ENCODE measurements at regions not wholly inside any gene's neighbourhood (a gene's known extent, or its start where the extent isn't known, plus 50 kb on each side); places are given as distances from the start of the nearest gene placed in this dataset.
"Not testable (repeated sequence)": the region's sequence is repeated elsewhere in the genome, so short reads cannot be mapped to it uniquely, and the experiment has no call there.

GRCh38 chr15:69666921-69667811 lies 214.5 kb downstream of the RPLP1 start:
- Mint-ChIP-seq H3K4me1 (peaks cover 56% of the 10 kb centered on the region), H3K4me3 (no peak overlapping the region), H3K27ac (no peak overlapping the region), H3K9me3 (no peaks in the 10 kb centered on the region), H3K27me3 (no peaks in the 10 kb centered on the region)
- no peak for ATAC-seq
- no peak for DNase-seq

- H3K27ac Mint-ChIP-seq = peak overlapping the region in 1 of 2 donors; percentile 86
- no peaks in the 10 kb centered on the region for H3K9me3 Mint-ChIP-seq
- DNase-seq = no peak
- peak overlapping the region in 1 of 2 donors; percentile 8 for H3K4me3 Mint-ChIP-seq
- peak; percentile 33 for ATAC-seq
- no peaks in the 10 kb centered on the region for H3K27me3 Mint-ChIP-seq
- peaks cover 56% of the 10 kb centered on the region for H3K4me1 Mint-ChIP-seq
Measured at GRCh38 chr15:69668039-69668705, 215.6 kb downstream of the RPLP1 start.

GRCh38 chr15:69668963-69669362 lies 216.3 kb downstream of the RPLP1 start:
- Mint-ChIP-seq H3K4me1 (peaks cover 56% of the 10 kb centered on the region), H3K9me3 (no peaks in the 10 kb centered on the region), H3K4me3 (peak overlapping the region in 1 of 2 donors; percentile 70), H3K27me3 (peaks cover 1% of the 10 kb centered on the region), H3K27ac (peak overlapping the region; percentile 26 to 86)
- DNase-seq = peak; percentile 41 to 58
- ATAC-seq = peak; percentile 85

GRCh38 chr15:69669446-69669845 lies 216.8 kb downstream of the RPLP1 start:
- DNase-seq = no peak
- ATAC-seq = no peak
- H3K4me3 Mint-ChIP-seq = peak overlapping the region in 1 of 2 donors; percentile 70

GRCh38 chr15:69673291-69673881 lies 220.8 kb downstream of the RPLP1 start:
- DNase-seq (no peak), ATAC-seq (no peak)
- H3K27ac Mint-ChIP-seq = no peak overlapping the region
- H3K4me3 Mint-ChIP-seq = no peak overlapping the region
- H3K4me1 Mint-ChIP-seq = peaks cover 27% of the 10 kb centered on the region
- H3K27me3 Mint-ChIP-seq = peaks cover 44% of the 10 kb centered on the region
- no peaks in the 10 kb centered on the region for H3K9me3 Mint-ChIP-seq

More at GRCh38 chr15:69669446-69669845, 216.8 kb downstream of the RPLP1 start:
- Mint-ChIP-seq H3K27me3 (peaks cover 6% of the 10 kb centered on the region), H3K4me1 (peaks cover 56% of the 10 kb centered on the region), H3K27ac (peak overlapping the region; percentile 26 to 86), H3K9me3 (no peaks in the 10 kb centered on the region)

GRCh38 chr15:69675731-69676130 lies 223.1 kb downstream of the RPLP1 start:
- H3K9me3 Mint-ChIP-seq = no peaks in the 10 kb centered on the region
- ATAC-seq (no peak), DNase-seq (no peak)
- H3K4me1 Mint-ChIP-seq = peaks cover 27% of the 10 kb centered on the region
- H3K27me3 Mint-ChIP-seq = peaks cover 48% of the 10 kb centered on the region
- no peak overlapping the region for H3K4me3 Mint-ChIP-seq
- no peak overlapping the region for H3K27ac Mint-ChIP-seq

GRCh38 chr15:69677403-69677802 lies 224.8 kb downstream of the RPLP1 start:
- peaks cover 48% of the 10 kb centered on the region for H3K27me3 Mint-ChIP-seq
- H3K9me3 Mint-ChIP-seq = no peaks in the 10 kb centered on the region
- peaks cover 27% of the 10 kb centered on the region for H3K4me1 Mint-ChIP-seq
- DNase-seq = no peak
- no peak for ATAC-seq
- H3K27ac Mint-ChIP-seq = no peak overlapping the region
- no peak overlapping the region for H3K4me3 Mint-ChIP-seq

- H3K4me1 Mint-ChIP-seq = peaks cover 36% of the 10 kb centered on the region
- ATAC-seq = peak; percentile 99
- H3K27ac Mint-ChIP-seq = peak overlapping the region in 1 of 2 donors; percentile 90
- peak; percentile 64 to 81 for DNase-seq
- H3K27me3 Mint-ChIP-seq = peaks cover 40% of the 10 kb centered on the region
- H3K9me3 Mint-ChIP-seq = peaks cover 0 to 6% of the 10 kb centered on the region in 2 donors
- peak overlapping the region in 1 of 2 donors; percentile 49 for H3K4me3 Mint-ChIP-seq
Measured at GRCh38 chr15:69679623-69680228, 227.1 kb downstream of the RPLP1 start.

GRCh38 chr15:69684823-69685222 lies 232.2 kb downstream of the RPLP1 start:
- Mint-ChIP-seq H3K4me1 (peaks cover 20% of the 10 kb centered on the region), H3K27me3 (peaks cover 11% of the 10 kb centered on the region), H3K9me3 (peaks cover 17 to 30% of the 10 kb centered on the region in 2 donors), H3K27ac (peak overlapping the region in 1 of 2 donors; percentile 82)
- not testable (repeated sequence) for ATAC-seq, H3K4me3 Mint-ChIP-seq, DNase-seq

- DNase-seq (no peak), ATAC-seq (no peak)
- peaks cover 23 to 38% of the 10 kb centered on the region in 2 donors for H3K9me3 Mint-ChIP-seq
- peaks cover 11% of the 10 kb centered on the region for H3K27me3 Mint-ChIP-seq
- no peak overlapping the region for H3K4me3 Mint-ChIP-seq
- H3K4me1 Mint-ChIP-seq = peaks cover 10% of the 10 kb centered on the region
- H3K27ac Mint-ChIP-seq = no peak overlapping the region
Measured at GRCh38 chr15:69685512-69686452, 233.2 kb downstream of the RPLP1 start.

- Mint-ChIP-seq H3K4me3 (no peak overlapping the region), H3K27me3 (peaks cover 11% of the 10 kb centered on the region), H3K9me3 (peaks cover 23 to 38% of the 10 kb centered on the region in 2 donors), H3K4me1 (peaks cover 9% of the 10 kb centered on the region), H3K27ac (no peak overlapping the region)
- ATAC-seq (no peak), DNase-seq (no peak)
Measured at GRCh38 chr15:69686626-69687025, 234.0 kb downstream of the RPLP1 start.

GRCh38 chr15:69689133-69689532 lies 236.5 kb downstream of the RPLP1 start:
- DNase-seq = no peak
- ATAC-seq = no peak
- Mint-ChIP-seq H3K4me1 (no peaks in the 10 kb centered on the region), H3K27ac (no peak overlapping the region), H3K27me3 (peaks cover 19% of the 10 kb centered on the region), H3K4me3 (no peak overlapping the region), H3K9me3 (peaks cover 23 to 32% of the 10 kb centered on the region in 2 donors)

- no peak for DNase-seq
- peaks cover 23 to 32% of the 10 kb centered on the region in 2 donors for H3K9me3 Mint-ChIP-seq
- ATAC-seq = no peak
Measured at GRCh38 chr15:69691307-69692015, 238.8 kb downstream of the RPLP1 start.

GRCh38 chr15:69692342-69692741 lies 239.7 kb downstream of the RPLP1 start:
- no peak overlapping the region for H3K27ac Mint-ChIP-seq
- no peak for ATAC-seq
- H3K4me1 Mint-ChIP-seq = no peaks in the 10 kb centered on the region
- H3K4me3 Mint-ChIP-seq = no peak overlapping the region
- DNase-seq = no peak
- peaks cover 15% of the 10 kb centered on the region for H3K27me3 Mint-ChIP-seq
- peaks cover 22 to 32% of the 10 kb centered on the region in 2 donors for H3K9me3 Mint-ChIP-seq

More at GRCh38 chr15:69691307-69692015, 238.8 kb downstream of the RPLP1 start:
- Mint-ChIP-seq H3K4me3 (no peak overlapping the region), H3K27ac (no peak overlapping the region), H3K27me3 (peaks cover 19% of the 10 kb centered on the region), H3K4me1 (no peaks in the 10 kb centered on the region)

Data from stimulated activated naive CD8-positive, alpha-beta T cell treated with anti-CD3 and anti-CD28 coated beads, Interleukin-15, amount 100 ng/mL, for 72 hours (primary cell).